Panc1 (cell line): ENCODE measurements at regions not wholly inside any gene's neighbourhood (a gene's known extent, or its start where the extent isn't known, plus 50 kb on each side); places are given as distances from the start of the nearest gene placed in this dataset.

Source experiments
- ATAC-seq: fragments of 200-7000 bp; cut with Tn5 transposase; 2 replicates; pipeline ENCODE4 v1.9.1; 2020; ENCODE audit warnings: mild to moderate bottlenecking, moderate library complexity
- BruUV-seq: library from RNA; stranded (reverse); fragments of 400-500 nt; replicated peaks from 2 replicates; lab custom pipeline; 2021; lab: Mats Ljungman, UMichigan
- CTCF ChIA-PET: fragments of 300-600 bp; sonication (Branson Sonifier 250); formaldehyde crosslinking; loops from one replicate; lab custom pipeline; 2022; ENCODE audit warnings: antibody characterized with exemption; lab: Charles Lee
- POLR2A ChIA-PET: fragments of 300-600 bp; sonication (Branson Sonifier 250); formaldehyde crosslinking; loops from one replicate; lab custom pipeline; 2022; ENCODE audit warnings: antibody characterized with exemption; lab: Charles Lee
- DNase-seq: peaks from one replicate; pipeline ENCODE4 v3.0.0-alpha.2; 2010; ENCODE audit warnings: low read depth, low spot score
- H3K27ac ChIP-seq: 2 replicates; pipeline ENCODE4 v1.5.1; 2011; ENCODE audit warnings: mild to moderate bottlenecking, low read length, inconsistent platforms
- H3K27me3 ChIP-seq: fragments of 200-500 bp; sonication (Bioruptor generic); 2 replicates; pipeline ENCODE4 v1.6.0; 2014; ENCODE audit warnings: low read length, inconsistent platforms; ENCODE audit not compliant: control insufficient read depth, insufficient read depth
- H3K36me3 ChIP-seq: fragments of 200-500 bp; sonication (Bioruptor generic); 2 replicates; pipeline ENCODE4 v1.5.1; 2014; ENCODE audit warnings: inconsistent platforms, mild to moderate bottlenecking, low read length, moderate library complexity; ENCODE audit not compliant: control insufficient read depth, insufficient read depth
- H3K4me1 ChIP-seq: 2 replicates; pipeline ENCODE4 v1.5.1; 2011; ENCODE audit warnings: inconsistent platforms, mild to moderate bottlenecking, low read length, moderate library complexity; ENCODE audit not compliant: control insufficient read depth, insufficient read depth
- H3K4me3 ChIP-seq, 2 experiments: 2 replicates each; pipeline ENCODE4 v1.5.1; 2011 to 2012; ENCODE audit warnings: low read depth in 2 of 2, low read length in 2 of 2, mild to moderate bottlenecking in 2 of 2, inconsistent platforms in 1 of 2, moderate library complexity in 1 of 2
- H3K9me3 ChIP-seq: fragments of 200-500 bp; sonication (Bioruptor generic); 2 replicates; pipeline ENCODE4 v1.5.1; 2014; ENCODE audit warnings: low read depth, mild to moderate bottlenecking, inconsistent platforms, low read length, moderate library complexity; ENCODE audit not compliant: control insufficient read depth, insufficient read depth
- CTCF ChIP-seq: fragments of 450-650 bp; IDR thresholded peaks from 2 replicates; pipeline ENCODE4 v1.5.1; 2017; ENCODE audit warnings: mild to moderate bottlenecking
- POLR2AphosphoS5 ChIP-seq: IDR thresholded peaks from 2 replicates; pipeline ENCODE4 v1.6.1; 2012; ENCODE audit warnings: mild to moderate bottlenecking, low read depth, low read length, moderate library complexity
- SIN3A ChIP-seq: IDR thresholded peaks from 2 replicates; pipeline ENCODE4 v1.6.1; 2012; ENCODE audit warnings: low read depth, mild to moderate bottlenecking, low read length, moderate library complexity, borderline replicate concordance; ENCODE audit not compliant: insufficient read depth
- TCF7L2 ChIP-seq: IDR thresholded peaks from 2 replicates; pipeline ENCODE4 v1.6.1; 2011; ENCODE audit warnings: mild to moderate bottlenecking, low read depth, low read length, inconsistent platforms
- in situ Hi-C: cut with HindIII; loops from 2 replicates; pipeline ENCODE4 v1.10.0; 2016; ENCODE audit warnings: low sequenced_read_pairs, low pct_unique_long_range_greater_than_20kb
- intact Hi-C: fragments of 100-400 bp; cut with micrococcal nuclease; formaldehyde crosslinking; loops from one replicate; pipeline ENCODE4 v1.10.0; 2022; ENCODE audit not compliant: unreplicated experiment
- TF ChIP-seq, protein P1 (sequence below), 2 experiments: IDR thresholded peaks; 2 replicates each; pipeline ENCODE4 v1.6.1; 2011 to 2012; ENCODE audit warnings: low read depth in 2 of 2, control low read depth in 1 of 2, low read length in 1 of 2, mild to moderate bottlenecking in 1 of 2, moderate library complexity in 1 of 2; ENCODE audit not compliant: insufficient read depth in 1 of 2

DNA sequence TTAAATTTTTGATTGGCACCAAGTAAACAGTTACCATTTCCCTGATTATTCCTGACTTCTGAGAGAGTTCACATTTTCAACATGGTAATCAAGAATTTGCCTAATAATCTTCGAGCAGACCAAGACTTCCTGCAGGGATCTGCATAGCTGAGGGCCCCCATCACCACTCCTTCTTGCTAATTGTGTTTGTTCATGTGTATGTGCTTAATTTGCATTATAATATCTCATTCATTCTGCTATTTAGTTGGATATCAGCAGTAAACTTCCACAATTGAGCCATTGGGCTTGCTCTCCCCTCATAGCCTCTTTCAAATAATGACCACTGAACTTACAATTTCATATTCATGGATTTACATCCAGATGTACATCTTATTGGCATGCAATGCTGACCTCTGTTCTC lies 292.5 kb downstream of the SPATA18 start:
- POLR2A ChIA-PET, result no interaction called here
- TF ChIP-seq CTCF, result no peak
- TF ChIP-seq TCF7L2, result no peak
- TF ChIP-seq POLR2AphosphoS5, result no peak
- TF ChIP-seq SIN3A, result no peak
- TF ChIP-seq, protein P1, sequence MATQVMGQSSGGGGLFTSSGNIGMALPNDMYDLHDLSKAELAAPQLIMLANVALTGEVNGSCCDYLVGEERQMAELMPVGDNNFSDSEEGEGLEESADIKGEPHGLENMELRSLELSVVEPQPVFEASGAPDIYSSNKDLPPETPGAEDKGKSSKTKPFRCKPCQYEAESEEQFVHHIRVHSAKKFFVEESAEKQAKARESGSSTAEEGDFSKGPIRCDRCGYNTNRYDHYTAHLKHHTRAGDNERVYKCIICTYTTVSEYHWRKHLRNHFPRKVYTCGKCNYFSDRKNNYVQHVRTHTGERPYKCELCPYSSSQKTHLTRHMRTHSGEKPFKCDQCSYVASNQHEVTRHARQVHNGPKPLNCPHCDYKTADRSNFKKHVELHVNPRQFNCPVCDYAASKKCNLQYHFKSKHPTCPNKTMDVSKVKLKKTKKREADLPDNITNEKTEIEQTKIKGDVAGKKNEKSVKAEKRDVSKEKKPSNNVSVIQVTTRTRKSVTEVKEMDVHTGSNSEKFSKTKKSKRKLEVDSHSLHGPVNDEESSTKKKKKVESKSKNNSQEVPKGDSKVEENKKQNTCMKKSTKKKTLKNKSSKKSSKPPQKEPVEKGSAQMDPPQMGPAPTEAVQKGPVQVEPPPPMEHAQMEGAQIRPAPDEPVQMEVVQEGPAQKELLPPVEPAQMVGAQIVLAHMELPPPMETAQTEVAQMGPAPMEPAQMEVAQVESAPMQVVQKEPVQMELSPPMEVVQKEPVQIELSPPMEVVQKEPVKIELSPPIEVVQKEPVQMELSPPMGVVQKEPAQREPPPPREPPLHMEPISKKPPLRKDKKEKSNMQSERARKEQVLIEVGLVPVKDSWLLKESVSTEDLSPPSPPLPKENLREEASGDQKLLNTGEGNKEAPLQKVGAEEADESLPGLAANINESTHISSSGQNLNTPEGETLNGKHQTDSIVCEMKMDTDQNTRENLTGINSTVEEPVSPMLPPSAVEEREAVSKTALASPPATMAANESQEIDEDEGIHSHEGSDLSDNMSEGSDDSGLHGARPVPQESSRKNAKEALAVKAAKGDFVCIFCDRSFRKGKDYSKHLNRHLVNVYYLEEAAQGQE (IDR thresholded peaks at IDR 0.05; ENCODE audit: insufficient read depth in 1 of 2, low read depth in 2 of 2, low read length in 1 of 2), result no peak
- no TSS peak for BruUV-seq

DNA sequence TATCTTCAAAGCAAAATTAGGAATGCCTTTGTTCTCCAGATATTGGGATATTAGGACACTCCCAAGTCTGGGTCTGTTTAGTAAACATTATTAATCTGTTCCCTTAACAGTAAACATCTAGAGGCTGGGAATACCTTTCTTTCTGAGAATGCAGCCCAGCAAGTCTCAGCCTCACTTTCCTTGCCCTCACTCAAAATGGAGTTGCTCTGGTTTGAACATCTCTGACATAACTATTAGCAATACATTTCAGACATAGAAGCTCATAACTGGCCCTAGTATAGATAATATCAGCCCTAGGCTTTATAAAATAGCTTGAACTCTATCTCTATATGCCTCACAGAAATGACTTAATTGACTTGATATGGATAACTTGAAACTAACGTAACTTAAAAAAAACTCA lies 299.8 kb downstream of the SPATA18 start:
- TF ChIP-seq SIN3A, result no peak
- TF ChIP-seq, protein P1 (IDR thresholded peaks at IDR 0.05; ENCODE audit: insufficient read depth in 1 of 2, low read depth in 2 of 2, low read length in 1 of 2), result no peak
- TF ChIP-seq CTCF, result no peak
- no peak for TF ChIP-seq TCF7L2
- TF ChIP-seq POLR2AphosphoS5, result no peak
- in situ Hi-C loops (no loop called here), intact Hi-C loops (no loop called here)
- ATAC-seq (no peak), DNase-seq (no peak)
- CTCF ChIA-PET, result no interaction called here
- H3K36me3 ChIP-seq, result no peaks in the 10 kb centered on the region
- H3K4me1 ChIP-seq, result no peaks in the 10 kb centered on the region
- POLR2A ChIA-PET, result no interaction called here
- BruUV-seq, result no TSS peak
- H3K27me3 ChIP-seq, result no peaks in the 10 kb centered on the region
- H3K4me3 ChIP-seq, result no peak overlapping the region
- no peaks in the 10 kb centered on the region for H3K9me3 ChIP-seq
- H3K27ac ChIP-seq, result no peak overlapping the region

More for the DNA sequence above, 292.5 kb downstream of the SPATA18 start:
- no peak overlapping the region for H3K4me3 ChIP-seq
- H3K27me3 ChIP-seq, result no peaks in the 10 kb centered on the region
- intact Hi-C loops, result no loop called here
- no peak overlapping the region for H3K27ac ChIP-seq
- no peaks in the 10 kb centered on the region for H3K36me3 ChIP-seq
- DNase-seq (no peak), ATAC-seq (no peak)
- H3K4me1 ChIP-seq, result no peaks in the 10 kb centered on the region
- no peaks in the 10 kb centered on the region for H3K9me3 ChIP-seq
- in situ Hi-C loops, result no loop called here
- CTCF ChIA-PET, result no interaction called here
